MCF 10A (cell line): ENCODE measurements at regions not wholly inside any gene's neighbourhood (a gene's known extent, or its start where the extent isn't known, plus 50 kb on each side); places are given as distances from the start of the nearest gene placed in this dataset.

Source experiments
- BruUV-seq: library from RNA; stranded (reverse); fragments of 400-500 nt; replicated peaks from 2 replicates; lab custom pipeline; 2021; lab: Mats Ljungman, UMichigan
- CTCF ChIA-PET: fragments of 300-600 bp; sonication (Branson Sonifier 250); formaldehyde crosslinking; extraction: SDS; loops from one replicate; lab custom pipeline; 2021; ENCODE audit warnings: antibody characterized with exemption, inconsistent platforms; lab: Yijun Ruan, JAX
- POLR2A ChIA-PET: fragments of 300-600, 350-650 bp; sonication (Branson Sonifier 250); formaldehyde crosslinking; extraction: SDS; loops from one replicate; lab custom pipeline; 2020; ENCODE audit warnings: antibody characterized with exemption, inconsistent platforms; lab: Yijun Ruan, JAX
- DNase-seq: peaks from one replicate; pipeline ENCODE4 v3.0.0-alpha.2; 2018; ENCODE audit not compliant: unreplicated experiment
- H3K27ac Mint-ChIP-seq: one replicate; pipeline ENCODE4 v1.8.0; 2022; ENCODE audit warnings: mild to moderate bottlenecking, low read depth, mixed read lengths; ENCODE audit not compliant: unreplicated experiment
- H3K27me3 Mint-ChIP-seq: one replicate; pipeline ENCODE4 v1.8.0; 2022; ENCODE audit warnings: mixed read lengths; ENCODE audit not compliant: insufficient read depth, unreplicated experiment
- H3K36me3 Mint-ChIP-seq: one replicate; pipeline ENCODE4 v1.8.0; 2022; ENCODE audit warnings: mild to moderate bottlenecking, moderate library complexity, mixed read lengths; ENCODE audit not compliant: insufficient read depth, unreplicated experiment
- H3K4me1 Mint-ChIP-seq: one replicate; pipeline ENCODE4 v1.8.0; 2022; ENCODE audit warnings: mixed read lengths; ENCODE audit not compliant: insufficient read depth, unreplicated experiment
- H3K4me3 Mint-ChIP-seq: one replicate; pipeline ENCODE4 v1.8.0; 2022; ENCODE audit warnings: mild to moderate bottlenecking, moderate library complexity, mixed read lengths; ENCODE audit not compliant: unreplicated experiment
- H3K9me3 Mint-ChIP-seq: one replicate; pipeline ENCODE4 v1.8.0; 2022; ENCODE audit warnings: mixed read lengths; ENCODE audit not compliant: unreplicated experiment
- CTCF ChIP-seq: fragments of 200-600 bp; IDR thresholded peaks from one replicate; pipeline ENCODE4 v1.8.0; 2022; ENCODE audit warnings: antibody characterized with exemption, mild to moderate bottlenecking; ENCODE audit not compliant: unreplicated experiment
- intact Hi-C: fragments of 100-400 bp; cut with micrococcal nuclease; formaldehyde crosslinking; loops from 2 replicates; pipeline ENCODE4 v1.14.1; 2022

DNA sequence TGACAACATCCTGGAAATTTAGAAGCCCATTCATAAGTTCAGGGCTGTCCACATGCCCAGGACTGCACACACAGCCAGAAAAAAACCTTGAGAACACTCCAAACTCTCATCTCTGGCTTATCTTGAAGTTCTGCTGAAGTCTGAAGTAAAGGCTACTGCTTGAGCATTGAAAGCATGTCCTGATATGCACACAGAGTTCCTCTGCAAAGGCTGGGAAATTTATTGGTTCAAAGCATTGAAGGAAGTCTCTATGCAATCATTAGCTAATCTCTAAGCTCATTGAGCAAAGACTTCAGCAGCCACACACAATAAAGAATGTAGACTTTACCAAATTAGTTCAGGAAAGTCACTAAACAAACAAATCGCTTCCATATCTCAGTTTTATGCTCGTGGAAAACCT lies 162.0 kb upstream of the STT3B start:
- H3K4me1 Mint-ChIP-seq, result no peaks in the 10 kb centered on the region
- POLR2A ChIA-PET, result interaction anchor here (0.6 kb wide), 1 partner anchor 197 kb away, joined by 3 read pairs; no protein-coding TSS in a partner anchor

GRCh38 chr3:31371484-31372177 lies 161.1 kb upstream of the STT3B start:
- Mint-ChIP-seq H3K4me3 (no peak overlapping the region), H3K4me1 (no peaks in the 10 kb centered on the region), H3K27me3 (no peaks in the 10 kb centered on the region), H3K27ac (no peak overlapping the region), H3K9me3 (no peaks in the 10 kb centered on the region), H3K36me3 (no peaks in the 10 kb centered on the region)
- ChIA-PET CTCF (interaction anchor here (0.7 kb wide), 1 partner anchor 20 kb away, joined by 3 read pairs; no protein-coding TSS in a partner anchor), POLR2A (interaction anchor here (0.6 kb wide), 1 partner anchor 82 kb away, joined by 3 read pairs; no protein-coding TSS in a partner anchor)
- BruUV-seq, result no TSS peak
- no peak for TF ChIP-seq CTCF
- intact Hi-C loops, result no loop called here
- DNase-seq, result no peak

More for the DNA sequence above, 162.0 kb upstream of the STT3B start:
- BruUV-seq, result no TSS peak
- DNase-seq, result no peak
- CTCF ChIA-PET, result no interaction called here
- Mint-ChIP-seq H3K27me3 (no peaks in the 10 kb centered on the region), H3K9me3 (no peaks in the 10 kb centered on the region), H3K36me3 (no peaks in the 10 kb centered on the region), H3K27ac (no peak overlapping the region), H3K4me3 (no peak overlapping the region)
- TF ChIP-seq CTCF, result no peak
- intact Hi-C loops, result no loop called here

GRCh38 chr3:31373681-31374080 lies 159.0 kb upstream of the STT3B start:
- no peak for DNase-seq
- no peak overlapping the region for H3K4me3 Mint-ChIP-seq
- H3K27me3 Mint-ChIP-seq, result no peaks in the 10 kb centered on the region
- intact Hi-C loops, result no loop called here
- POLR2A ChIA-PET, result interaction anchor here (0.9 to 2.0 kb wide), 2 partner anchors 16 to 158 kb away, joined by 3 to 9 read pairs; no protein-coding TSS in a partner anchor
- BruUV-seq, result no TSS peak
- TF ChIP-seq CTCF, result no peak
- H3K4me1 Mint-ChIP-seq, result peaks cover 7% of the 10 kb centered on the region
- no peak overlapping the region for H3K27ac Mint-ChIP-seq
- CTCF ChIA-PET, result interaction anchor here (1.0 kb wide), 1 partner anchor 10 kb away, joined by 4 read pairs; no protein-coding TSS in a partner anchor
- H3K9me3 Mint-ChIP-seq, result no peaks in the 10 kb centered on the region
- H3K36me3 Mint-ChIP-seq, result no peaks in the 10 kb centered on the region

- Mint-ChIP-seq H3K27ac (no peak overlapping the region), H3K4me3 (no peak overlapping the region), H3K9me3 (no peaks in the 10 kb centered on the region), H3K27me3 (no peaks in the 10 kb centered on the region), H3K4me1 (peaks cover 7% of the 10 kb centered on the region), H3K36me3 (no peaks in the 10 kb centered on the region)
- TF ChIP-seq CTCF, result no peak
- CTCF ChIA-PET, result interaction anchor here (0.7 to 1.2 kb wide), 3 partner anchors 10 to 156 kb away, joined by 3 read pairs; no protein-coding TSS in a partner anchor
- peak; percentile 85 for DNase-seq
- POLR2A ChIA-PET, result interaction anchor here (0.8 to 1.4 kb wide), 7 partner anchors 13 to 505 kb away, joined by 3 to 14 read pairs (median 4); partner anchors contain the start of gene STT3B
- no TSS peak for BruUV-seq
- intact Hi-C loops, result no loop called here
Measured at GRCh38 chr3:31377045-31377642, 155.6 kb upstream of the STT3B start.
